K562 (cell line): ENCODE measurements at regions not wholly inside any gene's neighbourhood (a gene's known extent, or its start where the extent isn't known, plus 50 kb on each side); places are given as distances from the start of the nearest gene placed in this dataset.

ENCODE experiments used
- ATAC-seq: fragments of 200-7000 bp; cut with Tn5 transposase; 3 replicates; pipeline ENCODE4 v1.9.1; 2020; ENCODE audit warnings: moderate library complexity
- BruUV-seq: library from RNA; stranded (reverse); fragments of 400-500 nt; replicated peaks from 2 replicates; lab custom pipeline; 2021; lab: Mats Ljungman, UMichigan
- CTCF ChIA-PET: fragments of 300-600 bp; formaldehyde crosslinking; extraction: SDS; loops from one replicate; lab custom pipeline; 2021; ENCODE audit warnings: low intra/inter-chr PET ratio; lab: Yijun Ruan, JAX
- POLR2A ChIA-PET: fragments of 300-600, 350-650 bp; sonication (Branson Sonifier 250); formaldehyde crosslinking; extraction: SDS; loops from one replicate; lab custom pipeline; 2021; ENCODE audit warnings: antibody characterized with exemption, inconsistent platforms; lab: Yijun Ruan, JAX
- DNase-seq, 4 experiments: peaks; one replicate each; pipeline versions ENCODE4 v3.0.0 to v3.0.0-alpha.2; 2011 to 2018; ENCODE audit warnings: low spot score in 3 of 4, mixed read lengths in 3 of 4; ENCODE audit errors: extremely low read depth in 1 of 4
- FAIRE-seq: peaks from 2 replicates; lab custom pipeline; 2011; peaks lifted over from hg19 to GRCh38; lab: Jason Lieb, UNC
- H2AFZ ChIP-seq: 2 replicates; pipeline ENCODE4 v1.6.0; 2011; ENCODE audit warnings: low read depth, low read length, control low read depth, inconsistent platforms
- H3K27ac ChIP-seq: fragments of 200-600 bp; 3 replicates; pipeline ENCODE4 v1.8.0; 2011; ENCODE audit warnings: low read depth, mild to moderate bottlenecking, control low read depth, inconsistent platforms, low read length, moderate library complexity, mixed read lengths; ENCODE audit errors: extremely low read depth
- H3K27me3 ChIP-seq, 2 experiments: fragments of 300-600 bp in 1 of 2; 2 replicates in 1 of 2; 3 replicates in 1 of 2; pipeline versions ENCODE4 v1.6.0 to v1.8.0; 2011; ENCODE audit warnings: inconsistent platforms in 2 of 2, low read length in 2 of 2, mild to moderate bottlenecking in 1 of 2, mixed read lengths in 1 of 2, moderate library complexity in 1 of 2; ENCODE audit not compliant: control insufficient read depth in 2 of 2, insufficient read depth in 2 of 2
- H3K36me3 ChIP-seq: fragments of 300-600 bp; 3 replicates; pipeline ENCODE4 v1.8.0; 2011; ENCODE audit warnings: mild to moderate bottlenecking, low read length, inconsistent platforms; ENCODE audit not compliant: control insufficient read depth, insufficient read depth
- H3K4me1 ChIP-seq, 2 experiments: fragments of 200-600 bp in 1 of 2; replicated peaks in 1 of 2; 2 replicates in 1 of 2; 3 replicates in 1 of 2; pipeline versions ENCODE4 v1.5.1 to v1.8.0; 2011; ENCODE audit warnings: inconsistent platforms in 2 of 2, low read length in 2 of 2, mild to moderate bottlenecking in 1 of 2, mixed read lengths in 1 of 2, moderate library complexity in 1 of 2; ENCODE audit not compliant: control insufficient read depth in 2 of 2, insufficient read depth in 2 of 2
- H3K4me2 ChIP-seq: 2 replicates; pipeline ENCODE4 v1.6.1; 2011; ENCODE audit warnings: low read length, control low read depth, inconsistent platforms, mixed read lengths; ENCODE audit not compliant: insufficient read depth
- H3K4me3 ChIP-seq: fragments of 200-600 bp; sonication (generic), shearing (Covaris generic); 2 replicates; pipeline ENCODE4 v1.5.1; 2016; ENCODE audit warnings: control low read depth, inconsistent platforms
- H3K79me2 ChIP-seq: fragments of 200-600 bp; 3 replicates; pipeline ENCODE4 v1.8.0; 2011; ENCODE audit warnings: low read length, inconsistent platforms; ENCODE audit not compliant: control insufficient read depth, insufficient read depth
- H3K9ac ChIP-seq, 2 experiments: 2 replicates each; pipeline versions ENCODE4 v1.6.0 to v1.6.1; 2011; ENCODE audit warnings: low read depth in 2 of 2, low read length in 2 of 2, control low read depth in 1 of 2, inconsistent platforms in 1 of 2, mild to moderate bottlenecking in 1 of 2, mixed read lengths in 1 of 2; ENCODE audit not compliant: insufficient read depth in 1 of 2
- H3K9me1 ChIP-seq: one replicate; pipeline ENCODE4 v1.6.0; 2011; ENCODE audit warnings: inconsistent platforms, mild to moderate bottlenecking, low read length, moderate library complexity; ENCODE audit not compliant: control insufficient read depth, insufficient read depth
- H3K9me3 ChIP-seq: replicated peaks from 2 replicates; pipeline ENCODE4 v1.5.1; 2011; ENCODE audit warnings: low read depth, low read length, inconsistent platforms; ENCODE audit not compliant: control insufficient read depth, insufficient read depth
- H4K20me1 ChIP-seq: replicated peaks from 2 replicates; pipeline ENCODE4 v1.6.1; 2011; ENCODE audit warnings: low read length, inconsistent platforms, mixed read lengths; ENCODE audit not compliant: control insufficient read depth, insufficient read depth
- ARID1B ChIP-seq: fragments of 450-650 bp; IDR thresholded peaks from 2 replicates; pipeline ENCODE4 v1.6.1; 2016; ENCODE audit warnings: antibody characterized with exemption, mild to moderate bottlenecking, inconsistent platforms
- E2F6 ChIP-seq, 2 experiments: IDR thresholded peaks; 2 replicates each; pipeline ENCODE4 v1.6.1; 2011; ENCODE audit warnings: borderline replicate concordance in 1 of 2, control low read depth in 1 of 2, low read depth in 1 of 2, low read length in 1 of 2, mild to moderate bottlenecking in 1 of 2, mixed read lengths in 1 of 2, moderate library complexity in 1 of 2; ENCODE audit not compliant: insufficient read depth in 1 of 2, insufficient read length in 1 of 2, poor library complexity in 1 of 2, severe bottlenecking in 1 of 2; ENCODE audit errors: extremely low read depth in 1 of 2
- GTF3C2 ChIP-seq: IDR thresholded peaks from 3 replicates; pipeline ENCODE4 v1.6.1; 2011; ENCODE audit warnings: borderline replicate concordance, mild to moderate bottlenecking, moderate library complexity; ENCODE audit not compliant: insufficient read length; ENCODE audit errors: extremely low read depth
- HNRNPUL1 ChIP-seq: fragments of 200-400 bp; formaldehyde crosslinking; IDR thresholded peaks from 2 replicates; pipeline ENCODE4 v1.6.1; 2017; ENCODE audit warnings: low read length
- MBD2 ChIP-seq: sonication (generic); IDR thresholded peaks from 2 replicates; pipeline ENCODE4 v1.6.1; 2016; ENCODE audit warnings: low read depth, borderline replicate concordance
- MYNN ChIP-seq, 2 experiments: sonication (generic); formaldehyde crosslinking in 1 of 2; IDR thresholded peaks; 2 replicates each; pipeline versions ENCODE4 v1.5.0 to v1.6.1; 2016 to 2020; ENCODE audit warnings: antibody characterized with exemption in 1 of 2, missing genetic modification reagents in 1 of 2
- TFAP4 ChIP-seq: sonication (generic); formaldehyde crosslinking; IDR thresholded peaks from 2 replicates; pipeline ENCODE4 v1.8.0; 2022; ENCODE audit warnings: missing genetic modification reagents, mild to moderate bottlenecking, moderate library complexity, borderline replicate concordance
- U2AF2 ChIP-seq: fragments of 200-400 bp; formaldehyde crosslinking; optimal IDR thresholded peaks from 2 replicates; pipeline ENCODE3; 2017; ENCODE audit warnings: low read depth, mild to moderate bottlenecking, low read length
- ZKSCAN3 ChIP-seq: fragments of 250-450 bp; sonication (Bioruptor Pico); IDR thresholded peaks from 2 replicates; pipeline ENCODE4 v1.4.0; 2020
- ZNF431 ChIP-seq: sonication (generic); formaldehyde crosslinking; IDR thresholded peaks from 2 replicates; pipeline ENCODE4 v1.8.0; 2022; ENCODE audit warnings: mild to moderate bottlenecking, missing genetic modification reagents
- WGBS: fragments of 100-300 bp; shearing (Covaris generic); methylation state at CpG from one replicate; pipeline ENCODE4 v1.1.6; 2016; ENCODE audit warnings: low coverage, mixed read lengths; ENCODE audit not compliant: insufficient coverage; ENCODE audit errors: missing lambda C conversion rate; 5-methylcytosine and 5-hydroxymethylcytosine counted together
- in situ Hi-C: fragments of 300-500 bp; cut with MboI; formaldehyde crosslinking; loops from 4 replicates; pipeline ENCODE4 v1.15.0; 2018; ENCODE audit warnings: inconsistent platforms, mixed read lengths
- intact Hi-C: fragments of 100-400 bp; cut with micrococcal nuclease; formaldehyde crosslinking; loops from 2 replicates; pipeline ENCODE4 v1.14.2; 2022
- TF ChIP-seq, protein P1 (sequence below): fragments of 250-450 bp; sonication (Bioruptor Pico); IDR thresholded peaks from 2 replicates; pipeline ENCODE4 v1.8.0; 2022; ENCODE audit warnings: inconsistent platforms

DNA sequence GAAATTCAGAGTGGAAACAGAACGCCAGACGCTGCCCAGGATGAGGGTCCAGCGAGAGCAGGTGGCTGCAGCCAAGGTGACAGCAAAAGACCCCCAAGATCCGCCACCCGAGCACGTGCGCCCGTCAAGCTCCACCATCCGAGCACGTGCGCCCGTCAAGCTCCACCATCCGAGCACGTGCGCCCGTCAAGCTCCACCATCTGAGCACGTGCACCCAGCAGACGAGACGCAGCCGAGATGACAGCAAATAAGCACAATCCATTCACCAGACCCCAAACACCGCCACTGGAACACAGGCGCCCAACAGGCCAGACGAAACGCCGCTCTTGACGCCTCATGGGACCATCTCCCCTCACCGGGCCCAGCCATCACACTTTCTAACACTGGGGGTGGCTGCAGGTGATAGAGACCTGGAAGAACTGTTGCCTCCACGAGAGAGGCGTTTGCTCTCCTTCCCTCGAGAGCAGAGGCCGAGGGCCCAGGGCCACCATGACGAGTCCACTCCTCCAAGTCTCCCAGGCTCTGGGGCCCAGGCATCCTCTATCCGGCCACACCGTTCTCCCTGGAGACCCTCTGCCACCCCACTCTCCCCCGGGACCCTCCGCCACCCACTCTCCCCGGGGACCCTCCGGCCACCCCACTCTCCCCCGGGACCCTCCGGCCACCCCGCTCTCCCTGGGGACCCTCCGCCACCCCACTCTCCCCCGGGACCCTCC lies 62.1 kb upstream of the GALNT9 start (continued):
- TF ChIP-seq E2F6 (IDR thresholded peaks at IDR 0.05; ENCODE audit: borderline replicate concordance in 1 of 2, extremely low read depth in 1 of 2, insufficient read depth in 1 of 2, insufficient read length in 1 of 2, low read depth in 1 of 2, low read length in 1 of 2, poor library complexity in 1 of 2, severe bottlenecking in 1 of 2) (peak; percentile 43 to 53), ZNF431 (CRISPR knock-in tag) (peak; percentile 48; the same call in 1 of the 2 replicates), HNRNPUL1 (no peak)

GRCh38 chr12:132390287-132391076 lies 61.1 kb upstream of the GALNT9 start:
- no TSS peak for BruUV-seq
- ChIA-PET CTCF (no interaction called here), POLR2A (interaction anchor here (0.6 to 0.7 kb wide), 2 partner anchors 15 to 156 kb away, joined by 3 read pairs; no protein-coding TSS in a partner anchor)
- no peak overlapping the region for H3K4me3 ChIP-seq
- peaks cover 16 to 61% of the 10 kb centered on the region in 2 experiments for H3K27me3 ChIP-seq
- no peak overlapping the region for H3K4me2 ChIP-seq
- H2AFZ ChIP-seq, result no peak overlapping the region
- peaks cover 6% of the 10 kb centered on the region for H3K9me3 ChIP-seq
- in situ Hi-C loops (no loop called here), intact Hi-C loops (no loop called here)
- peaks cover 3% of the 10 kb centered on the region for H3K9me1 ChIP-seq
- FAIRE-seq (no peak), ATAC-seq (no peak), DNase-seq (no peak)
- no peak overlapping the region for H3K9ac ChIP-seq
- 3% methylated on average over 23 of the region's 23 CpGs for WGBS
- peaks cover 14 to 36% of the 10 kb centered on the region in 2 experiments; a peak in 4 of 5 replicates for H3K4me1 ChIP-seq
- no peaks in the 10 kb centered on the region for H3K36me3 ChIP-seq
- peaks cover 7% of the 10 kb centered on the region; the same call in 1 of the 2 replicates for H4K20me1 ChIP-seq
- no peak overlapping the region for H3K27ac ChIP-seq
- no peaks in the 10 kb centered on the region for H3K79me2 ChIP-seq
- TF ChIP-seq U2AF2 (no peak), MYNN (IDR thresholded peaks at IDR 0.05) (no peak), MYNN (CRISPR knock-in tag; IDR thresholded peaks at IDR 0.05) (no peak), MBD2 (no peak), TFAP4 (CRISPR knock-in tag) (no peak), GTF3C2 (no peak), ARID1B (no peak), ZKSCAN3 (CRISPR knock-in tag) (no peak)
- TF ChIP-seq, protein P1, sequence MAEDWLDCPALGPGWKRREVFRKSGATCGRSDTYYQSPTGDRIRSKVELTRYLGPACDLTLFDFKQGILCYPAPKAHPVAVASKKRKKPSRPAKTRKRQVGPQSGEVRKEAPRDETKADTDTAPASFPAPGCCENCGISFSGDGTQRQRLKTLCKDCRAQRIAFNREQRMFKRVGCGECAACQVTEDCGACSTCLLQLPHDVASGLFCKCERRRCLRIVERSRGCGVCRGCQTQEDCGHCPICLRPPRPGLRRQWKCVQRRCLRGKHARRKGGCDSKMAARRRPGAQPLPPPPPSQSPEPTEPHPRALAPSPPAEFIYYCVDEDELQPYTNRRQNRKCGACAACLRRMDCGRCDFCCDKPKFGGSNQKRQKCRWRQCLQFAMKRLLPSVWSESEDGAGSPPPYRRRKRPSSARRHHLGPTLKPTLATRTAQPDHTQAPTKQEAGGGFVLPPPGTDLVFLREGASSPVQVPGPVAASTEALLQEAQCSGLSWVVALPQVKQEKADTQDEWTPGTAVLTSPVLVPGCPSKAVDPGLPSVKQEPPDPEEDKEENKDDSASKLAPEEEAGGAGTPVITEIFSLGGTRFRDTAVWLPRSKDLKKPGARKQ (CRISPR knock-in tag), result no peak
